ENCODE measurements at regions not wholly inside any gene's neighbourhood (a gene's known extent, or its start where the extent isn't known, plus 50 kb on each side); places are given as distances from the start of the nearest gene placed in this dataset.

DNA sequence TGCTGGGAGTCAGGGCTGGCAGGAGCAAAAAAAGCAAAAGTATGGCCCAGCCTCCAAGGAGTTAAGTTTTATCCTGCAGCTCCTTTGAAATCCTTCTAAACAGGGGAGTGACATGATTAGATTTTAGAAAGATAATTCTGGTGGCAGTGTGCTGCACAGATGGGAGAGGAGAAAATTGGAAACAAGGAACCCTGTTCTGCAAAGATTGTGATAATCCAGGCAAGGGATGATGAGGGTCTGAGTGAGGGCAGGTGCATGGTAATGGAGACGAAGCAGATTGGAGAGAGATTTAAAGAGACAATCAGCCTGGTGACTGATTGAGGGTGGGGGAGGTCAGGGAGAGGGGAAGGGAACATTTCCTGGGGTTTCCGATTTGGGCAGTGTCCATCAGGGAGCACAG lies 444.7 kb upstream of the PODXL start:
- CTCF ChIA-PET = no interaction called here

More for the DNA sequence above, 444.7 kb upstream of the PODXL start:
- no peak overlapping the region for H2AK9ac ChIP-seq (replicated peaks; ENCODE audit: low read depth, low read length, poor library complexity)
- no peak overlapping the region for H3K27ac ChIP-seq (ENCODE audit: insufficient read depth, low read length)
- H3K4ac ChIP-seq (ENCODE audit: low read depth, low read length) = no peak overlapping the region
- H3K9ac ChIP-seq (ENCODE audit: low read depth, low read length) = no peak overlapping the region
- no peak overlapping the region for H2BK120ac ChIP-seq (ENCODE audit: low read depth, low read length)
- H3K14ac ChIP-seq (replicated peaks; ENCODE audit: low read depth, low read length) = no peak overlapping the region
- in situ Hi-C loops (cut with MboI; ENCODE audit: low sequenced_read_pairs) = no loop called here
- H4K8ac ChIP-seq (ENCODE audit: low read depth in 2 of 2, low read length in 2 of 2) = no peak overlapping the region
- POLR2A ChIA-PET (ENCODE audit: unreplicated experiment) = no interaction called here
- dilution Hi-C loops (cut with HindIII; ENCODE audit: low sequenced_read_pairs, unreplicated experiment) = no loop called here
- WGBS, 2 experiments (ENCODE audit: extremely low coverage in 2 of 2, insufficient read length in 1 of 2) = 14% methylated on average over 1 of the region's 2 CpGs; no CpG with 5 or more reads in 1 of the 2 experiments
- no peaks in the 10 kb centered on the region for H3K9me1 ChIP-seq (ENCODE audit: insufficient read depth, low read length)
- H4K91ac ChIP-seq (ENCODE audit: insufficient read depth, low read depth, low read length) = no peak overlapping the region
- H4K20me1 ChIP-seq (ENCODE audit: insufficient read depth, low read length) = no peaks in the 10 kb centered on the region; the same call in 1 of the 2 replicates
- BruUV-seq (replicated peaks) = no TSS peak
- H3K36me3 ChIP-seq (ENCODE audit: control insufficient read depth, insufficient read depth, low read length) = no peaks in the 10 kb centered on the region
- H2BK15ac ChIP-seq (ENCODE audit: low read depth, low read length) = no peak overlapping the region
- no peak overlapping the region for H3K4me2 ChIP-seq (ENCODE audit: low read depth, low read length)
- TF ChIP-seq SMC3 (IDR thresholded peaks at IDR 0.05; ENCODE audit: low read depth, low read length) (no peak), RAD21 (IDR thresholded peaks at IDR 0.05; ENCODE audit: low read length) (no peak), POLR2A (IDR thresholded peaks at IDR 0.05; ENCODE audit: low read depth, low read length) (no peak), NFE2L2 (IDR thresholded peaks at IDR 0.05; ENCODE audit: low read depth, low read length) (no peak), MAFK (IDR thresholded peaks at IDR 0.05; ENCODE audit: low read depth, low read length) (no peak), RFX5 (IDR thresholded peaks at IDR 0.05; ENCODE audit: low read depth, low read length) (no peak), ELK1 (IDR thresholded peaks at IDR 0.05; ENCODE audit: borderline replicate concordance, low read depth, low read length) (no peak), MAZ (IDR thresholded peaks at IDR 0.05; ENCODE audit: borderline replicate concordance, low read depth, low read length) (no peak), BHLHE40 (IDR thresholded peaks at IDR 0.05; ENCODE audit: low read depth, low read length) (no peak), FOS (IDR thresholded peaks at IDR 0.05; ENCODE audit: low read depth, low read length) (no peak), RCOR1 (IDR thresholded peaks at IDR 0.05; ENCODE audit: insufficient replicate concordance, low read length) (no peak), CHD1 (IDR thresholded peaks at IDR 0.05; ENCODE audit: low read depth, low read length) (no peak), CEBPB (IDR thresholded peaks at IDR 0.05; ENCODE audit: low read depth, low read length) (no peak), MXI1 (IDR thresholded peaks at IDR 0.05; ENCODE audit: borderline replicate concordance, low read depth, low read length) (no peak)
- TF ChIP-seq, protein P1, sequence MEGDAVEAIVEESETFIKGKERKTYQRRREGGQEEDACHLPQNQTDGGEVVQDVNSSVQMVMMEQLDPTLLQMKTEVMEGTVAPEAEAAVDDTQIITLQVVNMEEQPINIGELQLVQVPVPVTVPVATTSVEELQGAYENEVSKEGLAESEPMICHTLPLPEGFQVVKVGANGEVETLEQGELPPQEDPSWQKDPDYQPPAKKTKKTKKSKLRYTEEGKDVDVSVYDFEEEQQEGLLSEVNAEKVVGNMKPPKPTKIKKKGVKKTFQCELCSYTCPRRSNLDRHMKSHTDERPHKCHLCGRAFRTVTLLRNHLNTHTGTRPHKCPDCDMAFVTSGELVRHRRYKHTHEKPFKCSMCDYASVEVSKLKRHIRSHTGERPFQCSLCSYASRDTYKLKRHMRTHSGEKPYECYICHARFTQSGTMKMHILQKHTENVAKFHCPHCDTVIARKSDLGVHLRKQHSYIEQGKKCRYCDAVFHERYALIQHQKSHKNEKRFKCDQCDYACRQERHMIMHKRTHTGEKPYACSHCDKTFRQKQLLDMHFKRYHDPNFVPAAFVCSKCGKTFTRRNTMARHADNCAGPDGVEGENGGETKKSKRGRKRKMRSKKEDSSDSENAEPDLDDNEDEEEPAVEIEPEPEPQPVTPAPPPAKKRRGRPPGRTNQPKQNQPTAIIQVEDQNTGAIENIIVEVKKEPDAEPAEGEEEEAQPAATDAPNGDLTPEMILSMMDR (conservative IDR thresholded peaks at IDR 0.05; ENCODE audit: low read depth, low read length) = no peak
- TF ChIP-seq, protein P2, sequence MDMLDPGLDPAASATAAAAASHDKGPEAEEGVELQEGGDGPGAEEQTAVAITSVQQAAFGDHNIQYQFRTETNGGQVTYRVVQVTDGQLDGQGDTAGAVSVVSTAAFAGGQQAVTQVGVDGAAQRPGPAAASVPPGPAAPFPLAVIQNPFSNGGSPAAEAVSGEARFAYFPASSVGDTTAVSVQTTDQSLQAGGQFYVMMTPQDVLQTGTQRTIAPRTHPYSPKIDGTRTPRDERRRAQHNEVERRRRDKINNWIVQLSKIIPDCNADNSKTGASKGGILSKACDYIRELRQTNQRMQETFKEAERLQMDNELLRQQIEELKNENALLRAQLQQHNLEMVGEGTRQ (IDR thresholded peaks at IDR 0.05; ENCODE audit: low read depth, low read length) = no peak
- H3K4me1 ChIP-seq (ENCODE audit: control insufficient read depth, insufficient read depth, low read length) = no peaks in the 10 kb centered on the region
- no peak overlapping the region for H2BK5ac ChIP-seq (ENCODE audit: low read depth, low read length, poor library complexity, severe bottlenecking)
- DNase-seq (no peak), ATAC-seq (ENCODE audit: low read depth) (no peak)
- H2AK5ac ChIP-seq (ENCODE audit: low read depth, low read length) = no peak overlapping the region
- no peaks in the 10 kb centered on the region for H3K9me3 ChIP-seq (ENCODE audit: control insufficient read depth, insufficient read depth, low read length)
- H3K4me3 ChIP-seq (ENCODE audit: insufficient read depth, low read depth, low read length) = no peak overlapping the region
- no peak overlapping the region for H2AFZ ChIP-seq (replicated peaks; ENCODE audit: low read length, poor library complexity)
- H4K5ac ChIP-seq (ENCODE audit: low read depth, low read length) = no peak overlapping the region
- no peak overlapping the region for H3K18ac ChIP-seq (ENCODE audit: low read depth, low read length)
- no peaks in the 10 kb centered on the region for H3K79me1 ChIP-seq (ENCODE audit: low read depth in 1 of 2, low read length in 2 of 2)
- intact Hi-C loops (cut with micrococcal nuclease) = loop anchor here (5.0 kb wide), 1 partner anchor 316 kb away; no protein-coding TSS in a partner anchor
- H3K23ac ChIP-seq (ENCODE audit: low read depth, low read length) = no peak overlapping the region
- H3K56ac ChIP-seq (ENCODE audit: extremely low read depth, insufficient read depth, low read length) = no peak overlapping the region
- no peak overlapping the region for H2BK20ac ChIP-seq (ENCODE audit: low read depth, low read length)
- H3K27me3 ChIP-seq (ENCODE audit: control insufficient read depth, insufficient read depth, low read length) = peaks cover 1% of the 10 kb centered on the region; the same call in 1 of the 2 replicates

Measured in IMR-90 (cell line).